ENCODE measurements at regions not wholly inside any gene's neighbourhood (a gene's known extent, or its start where the extent isn't known, plus 50 kb on each side); places are given as distances from the start of the nearest gene placed in this dataset.

DNA sequence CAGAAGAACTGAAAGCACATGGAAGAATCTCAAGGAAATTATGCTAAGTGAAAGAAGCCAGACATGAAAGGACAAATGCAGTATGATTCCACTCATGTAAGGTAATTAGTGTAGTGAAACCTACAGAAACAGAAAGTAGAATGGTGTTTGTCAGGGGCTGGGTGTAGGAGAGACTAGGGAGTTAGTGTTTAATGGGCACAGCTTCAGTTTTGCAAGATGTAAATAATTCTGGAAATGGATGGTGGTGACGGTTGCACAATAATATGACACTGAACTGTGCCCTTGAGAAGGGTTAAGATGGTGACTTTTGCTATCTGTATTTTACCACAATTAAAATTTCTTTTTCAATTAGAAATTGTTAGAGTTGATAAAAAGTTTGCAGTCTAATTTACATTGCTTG is 157.3 kb upstream of the ADCY1 start:
- no peak overlapping the region for H3K27ac ChIP-seq
- no peaks in the 10 kb centered on the region for H3K36me3 ChIP-seq
- H3K9me3 ChIP-seq: no peaks in the 10 kb centered on the region
- DNase-seq (ENCODE audit: low spot score): no peak
- H3K27me3 ChIP-seq: no peaks in the 10 kb centered on the region
- no peak overlapping the region for H3K4me3 ChIP-seq
- TF ChIP-seq, protein P1, sequence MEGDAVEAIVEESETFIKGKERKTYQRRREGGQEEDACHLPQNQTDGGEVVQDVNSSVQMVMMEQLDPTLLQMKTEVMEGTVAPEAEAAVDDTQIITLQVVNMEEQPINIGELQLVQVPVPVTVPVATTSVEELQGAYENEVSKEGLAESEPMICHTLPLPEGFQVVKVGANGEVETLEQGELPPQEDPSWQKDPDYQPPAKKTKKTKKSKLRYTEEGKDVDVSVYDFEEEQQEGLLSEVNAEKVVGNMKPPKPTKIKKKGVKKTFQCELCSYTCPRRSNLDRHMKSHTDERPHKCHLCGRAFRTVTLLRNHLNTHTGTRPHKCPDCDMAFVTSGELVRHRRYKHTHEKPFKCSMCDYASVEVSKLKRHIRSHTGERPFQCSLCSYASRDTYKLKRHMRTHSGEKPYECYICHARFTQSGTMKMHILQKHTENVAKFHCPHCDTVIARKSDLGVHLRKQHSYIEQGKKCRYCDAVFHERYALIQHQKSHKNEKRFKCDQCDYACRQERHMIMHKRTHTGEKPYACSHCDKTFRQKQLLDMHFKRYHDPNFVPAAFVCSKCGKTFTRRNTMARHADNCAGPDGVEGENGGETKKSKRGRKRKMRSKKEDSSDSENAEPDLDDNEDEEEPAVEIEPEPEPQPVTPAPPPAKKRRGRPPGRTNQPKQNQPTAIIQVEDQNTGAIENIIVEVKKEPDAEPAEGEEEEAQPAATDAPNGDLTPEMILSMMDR (IDR thresholded peaks at IDR 0.05): no peak
- H3K4me1 ChIP-seq: no peaks in the 10 kb centered on the region

DNA sequence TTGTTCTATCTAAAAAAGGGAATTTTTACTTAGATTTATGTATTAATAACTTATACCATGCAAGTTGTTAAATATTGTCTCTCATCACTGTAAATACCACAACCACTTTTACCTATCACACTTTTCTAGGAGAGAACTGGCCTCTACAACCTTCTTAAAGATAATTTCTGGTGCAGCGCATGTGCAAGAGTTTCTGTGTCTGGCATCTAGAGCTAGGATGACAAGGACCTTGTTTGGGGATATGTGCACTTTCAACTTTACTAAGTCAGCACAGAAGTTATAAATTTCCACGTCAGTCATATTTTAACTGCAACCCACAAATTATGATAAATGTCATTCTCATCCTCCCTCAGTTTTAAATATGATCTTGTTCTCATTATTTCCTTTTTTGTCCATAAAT is 156.9 kb upstream of the ADCY1 start:
- TF ChIP-seq, protein P1 (IDR thresholded peaks at IDR 0.05): no peak
- Histone ChIP-seq H3K9me3 (no peaks in the 10 kb centered on the region), H3K27ac (no peak overlapping the region), H3K36me3 (no peaks in the 10 kb centered on the region), H3K4me1 (no peaks in the 10 kb centered on the region), H3K4me3 (no peak overlapping the region), H3K27me3 (no peaks in the 10 kb centered on the region)
- no peak for DNase-seq (ENCODE audit: low spot score)

DNA sequence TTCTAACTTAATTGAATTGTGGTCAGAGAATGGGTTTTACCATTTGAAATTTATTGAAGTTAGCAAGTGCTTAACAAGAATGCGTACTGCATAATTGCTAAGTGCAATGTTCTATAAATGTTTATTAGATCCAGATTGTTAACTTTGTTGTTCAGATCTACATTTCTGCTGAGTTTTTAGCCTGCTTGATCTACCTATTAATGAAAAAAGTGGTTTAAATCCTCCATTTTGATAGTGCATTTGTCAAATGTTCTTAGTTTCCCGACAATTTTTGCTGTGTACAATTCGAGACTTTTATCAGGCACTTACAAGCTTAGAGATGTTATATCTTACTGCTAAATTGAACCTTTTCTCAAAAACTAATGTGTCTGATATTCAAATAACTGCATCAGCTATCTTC is 156.4 kb upstream of the ADCY1 start:
- TF ChIP-seq, protein P1 (IDR thresholded peaks at IDR 0.05): no peak
- no peaks in the 10 kb centered on the region for H3K4me1 ChIP-seq

DNA sequence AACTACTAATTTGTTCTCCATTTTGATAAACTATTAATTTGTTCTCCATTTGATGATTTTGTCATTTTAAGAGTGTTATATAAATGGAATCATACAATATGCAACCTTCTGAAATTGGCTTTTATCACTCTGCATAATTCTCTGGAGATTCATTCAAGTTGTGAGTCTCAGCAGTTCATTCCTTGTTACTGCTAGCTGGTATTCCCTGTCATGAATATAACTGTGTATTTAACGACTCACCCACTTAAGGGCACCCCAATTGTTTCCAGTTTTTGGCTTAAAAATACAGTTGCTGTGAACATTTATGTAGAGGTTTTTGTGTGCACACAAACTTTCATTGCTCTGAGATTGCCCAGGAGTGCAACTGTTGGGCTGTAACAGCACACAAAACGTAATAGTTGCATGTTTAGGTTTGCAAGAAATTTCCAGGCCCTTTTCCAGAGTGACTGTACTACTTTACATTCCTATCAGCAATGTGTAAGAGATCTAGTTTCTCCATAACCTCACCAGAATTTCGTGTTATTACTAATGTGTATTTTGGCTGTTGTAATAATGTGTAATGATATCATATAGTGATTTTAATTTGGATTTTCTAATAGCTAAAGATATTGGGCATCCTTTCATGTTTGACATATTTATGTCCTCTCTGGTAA is 153.2 kb upstream of the ADCY1 start:
- no peaks in the 10 kb centered on the region for H3K27me3 ChIP-seq
- TF ChIP-seq, protein P1 (IDR thresholded peaks at IDR 0.05): no peak
- H3K36me3 ChIP-seq: no peaks in the 10 kb centered on the region
- no peaks in the 10 kb centered on the region for H3K4me1 ChIP-seq
- no peak overlapping the region for H3K4me3 ChIP-seq
- H3K27ac ChIP-seq: no peak overlapping the region
- H3K9me3 ChIP-seq: no peaks in the 10 kb centered on the region
- no peak for DNase-seq (ENCODE audit: low spot score)

More for the DNA sequence above, 156.4 kb upstream of the ADCY1 start:
- DNase-seq (ENCODE audit: low spot score): no peak
- Histone ChIP-seq H3K27me3 (no peaks in the 10 kb centered on the region), H3K27ac (no peak overlapping the region), H3K9me3 (no peaks in the 10 kb centered on the region), H3K4me3 (no peak overlapping the region), H3K36me3 (no peaks in the 10 kb centered on the region)

DNA sequence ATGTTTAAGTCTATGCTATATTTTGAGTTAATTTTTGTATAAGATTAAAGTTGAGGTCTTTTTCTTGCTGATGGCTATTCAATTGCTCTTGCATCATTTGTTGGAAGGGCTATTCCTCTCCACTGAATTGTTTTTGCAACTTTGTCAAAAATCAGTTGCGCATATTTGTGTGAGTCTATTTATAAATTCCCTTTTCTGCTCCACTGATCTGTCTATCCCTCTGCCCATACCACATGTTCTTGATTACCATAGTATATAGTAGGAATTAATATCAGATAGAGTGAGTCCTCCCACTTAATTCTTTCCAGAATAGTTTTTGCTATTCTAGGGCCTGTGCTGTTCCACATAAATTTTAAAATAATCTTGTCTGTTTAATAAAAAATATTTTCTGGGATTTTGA is 152.4 kb upstream of the ADCY1 start:
- no peaks in the 10 kb centered on the region for H3K27me3 ChIP-seq
- TF ChIP-seq, protein P1 (IDR thresholded peaks at IDR 0.05): no peak
- no peak for DNase-seq (ENCODE audit: low spot score)
- no peaks in the 10 kb centered on the region for H3K4me1 ChIP-seq
- no peak overlapping the region for H3K27ac ChIP-seq
- H3K36me3 ChIP-seq: no peaks in the 10 kb centered on the region
- no peaks in the 10 kb centered on the region for H3K9me3 ChIP-seq
- H3K4me3 ChIP-seq: no peak overlapping the region

DNA sequence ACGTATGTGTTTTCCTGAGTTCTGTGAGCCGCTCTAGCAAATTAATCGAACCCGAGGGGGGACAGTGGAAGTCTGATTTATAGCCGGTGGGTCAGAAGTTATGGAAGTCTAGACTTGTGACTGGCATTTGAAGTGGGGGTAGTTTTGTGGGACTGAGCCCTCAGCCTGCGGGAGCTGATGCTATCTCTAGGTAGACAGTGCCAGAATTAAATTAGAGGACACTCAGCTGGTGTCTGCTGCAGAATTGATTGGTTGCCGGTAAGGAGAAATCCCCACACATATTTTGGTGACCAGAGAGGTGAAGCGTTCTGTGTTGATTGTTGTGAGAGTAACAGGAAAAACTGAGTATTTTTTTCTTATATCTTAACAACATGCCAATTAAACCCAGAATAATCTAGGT is 143.8 kb upstream of the ADCY1 start:
- Histone ChIP-seq H3K4me3 (no peak overlapping the region), H3K36me3 (no peaks in the 10 kb centered on the region), H3K4me1 (no peaks in the 10 kb centered on the region), H3K9me3 (no peaks in the 10 kb centered on the region), H3K27ac (no peak overlapping the region), H3K27me3 (no peaks in the 10 kb centered on the region)
- TF ChIP-seq, protein P1 (IDR thresholded peaks at IDR 0.05): no peak
- DNase-seq (ENCODE audit: low spot score): no peak

Data from right atrium auricular region (tissue), 2 donors.